CD14-positive monocyte (primary cell): ENCODE measurements at regions not wholly inside any gene's neighbourhood (a gene's known extent, or its start where the extent isn't known, plus 50 kb on each side); places are given as distances from the start of the nearest gene placed in this dataset.

Source experiments
- DNase-seq, 3 donors: peaks; one replicate each; pipeline ENCODE4 v3.0.0-alpha.2; 2011 to 2022
- H2AFZ ChIP-seq: 2 replicates; pipeline ENCODE4 v1.6.0; 2012; ENCODE audit warnings: mild to moderate bottlenecking, low read depth, low read length, inconsistent platforms; ENCODE audit not compliant: insufficient read depth, poor library complexity, severe bottlenecking
- H3K27ac ChIP-seq, 2 donors: 1 replicate in 1 of 2; 2 replicates in 1 of 2; pipeline ENCODE4 v1.5.1; 2012 to 2013; ENCODE audit warnings: low read length in 2 of 2, control low read depth in 1 of 2, inconsistent platforms in 1 of 2, low read depth in 1 of 2, mild to moderate bottlenecking in 1 of 2
- H3K27me3 ChIP-seq, 2 donors: one replicate each; pipeline versions ENCODE4 v1.6.0 to v1.6.1; 2011 to 2013; ENCODE audit warnings: low read length in 2 of 2; ENCODE audit not compliant: control insufficient read depth in 2 of 2, insufficient read depth in 2 of 2
- H3K36me3 ChIP-seq, 2 donors: replicated peaks in 1 of 2; 1 replicate in 1 of 2; 2 replicates in 1 of 2; pipeline versions ENCODE4 v1.5.1 to v1.6.1; 2012 to 2013; ENCODE audit warnings: low read length in 2 of 2, control low read depth in 1 of 2, inconsistent platforms in 1 of 2, mild to moderate bottlenecking in 1 of 2; ENCODE audit not compliant: insufficient read depth in 2 of 2, control insufficient read depth in 1 of 2
- H3K4me1 ChIP-seq, 2 donors: 1 replicate in 1 of 2; 2 replicates in 1 of 2; pipeline versions ENCODE4 v1.5.1 to v1.6.1; 2012 to 2013; ENCODE audit warnings: low read length in 2 of 2, control low read depth in 1 of 2, inconsistent platforms in 1 of 2, mild to moderate bottlenecking in 1 of 2, moderate library complexity in 1 of 2; ENCODE audit not compliant: insufficient read depth in 2 of 2, control insufficient read depth in 1 of 2
- H3K4me2 ChIP-seq: replicated peaks from 2 replicates; pipeline ENCODE3; 2012; ENCODE audit warnings: low read length, moderate library complexity, mild to moderate bottlenecking; ENCODE audit not compliant: poor library complexity, severe bottlenecking; ENCODE audit errors: extremely low read depth
- H3K4me3 ChIP-seq, 3 experiments: fragments of 200-600 bp in 1 of 3; sonication (generic) in 1 of 3; replicated peaks in 1 of 3; 1 replicate in 2 of 3; 2 replicates in 1 of 3; pipeline ENCODE4 v1.5.1; 2011 to 2013; ENCODE audit warnings: low read length in 3 of 3, mild to moderate bottlenecking in 3 of 3, control low read depth in 2 of 3, low read depth in 2 of 3, inconsistent platforms in 1 of 3, moderate library complexity in 1 of 3
- H3K79me2 ChIP-seq: 2 replicates; pipeline ENCODE4 v1.6.0; 2012; ENCODE audit warnings: mild to moderate bottlenecking, control low read depth, inconsistent platforms, low read length, moderate library complexity; ENCODE audit not compliant: insufficient read depth
- H3K9ac ChIP-seq: 2 replicates; pipeline ENCODE4 v1.6.0; 2017; ENCODE audit warnings: low read length, mild to moderate bottlenecking; ENCODE audit not compliant: insufficient read depth, poor library complexity, severe bottlenecking
- H3K9me3 ChIP-seq, 2 donors: replicated peaks in 1 of 2; 1 replicate in 1 of 2; 2 replicates in 1 of 2; pipeline versions ENCODE4 v1.5.1 to v1.6.1; 2012 to 2013; ENCODE audit warnings: low read length in 2 of 2, control low read depth in 1 of 2; ENCODE audit not compliant: control insufficient read depth in 1 of 2, insufficient read depth in 1 of 2
- H4K20me1 ChIP-seq: 2 replicates; pipeline ENCODE4 v1.6.0; 2012; ENCODE audit warnings: mild to moderate bottlenecking, low read length, control low read depth, moderate library complexity; ENCODE audit not compliant: insufficient read depth
- H3K27ac Mint-ChIP-seq, 7 donors: one replicate each; pipeline ENCODE4 v1.8.0; 2020; ENCODE audit warnings: mild to moderate bottlenecking in 7 of 7, mixed read lengths in 7 of 7, moderate library complexity in 6 of 7, inconsistent platforms in 2 of 7
- H3K27me3 Mint-ChIP-seq, 3 donors: one replicate each; pipeline ENCODE4 v1.8.0; 2021 to 2022; ENCODE audit warnings: low read depth in 3 of 3, mild to moderate bottlenecking in 3 of 3, mixed read lengths in 3 of 3, moderate library complexity in 3 of 3, inconsistent platforms in 1 of 3
- H3K36me3 Mint-ChIP-seq, 2 donors: one replicate each; pipeline ENCODE4 v1.8.0; 2020; ENCODE audit warnings: mixed read lengths in 2 of 2, inconsistent platforms in 1 of 2, mild to moderate bottlenecking in 1 of 2
- H3K4me1 Mint-ChIP-seq: one replicate; pipeline ENCODE4 v1.8.0; 2020; ENCODE audit warnings: mild to moderate bottlenecking, mixed read lengths
- H3K4me3 Mint-ChIP-seq, 2 donors: one replicate each; pipeline ENCODE4 v1.8.0; 2020; ENCODE audit warnings: mild to moderate bottlenecking in 2 of 2, mixed read lengths in 2 of 2, moderate library complexity in 1 of 2
- H3K9me3 Mint-ChIP-seq, 7 donors: one replicate each; pipeline ENCODE4 v1.8.0; 2020 to 2022; ENCODE audit warnings: mixed read lengths in 7 of 7, mild to moderate bottlenecking in 6 of 7, moderate library complexity in 6 of 7, inconsistent platforms in 2 of 7
- WGBS: methylation state at CpG from one replicate; pipeline ENCODE4 v1.1.5; 2013; ENCODE audit warnings: missing lambda C conversion rate; ENCODE audit not compliant: insufficient coverage; 5-methylcytosine and 5-hydroxymethylcytosine counted together
- intact Hi-C, 2 donors: fragments of 100-400 bp; cut with micrococcal nuclease; formaldehyde crosslinking; loops; one replicate each; pipeline versions ENCODE4 v1.15.0 to v1.15.1; 2023
- TF ChIP-seq, protein P1 (sequence below): fragments of 200-600 bp; IDR thresholded peaks from one replicate; pipeline ENCODE4 v1.8.0; 2022; ENCODE audit warnings: antibody characterized with exemption, mild to moderate bottlenecking

GRCh38 chr5:107195890-107196395 is 474.8 kb downstream of the EFNA5 start:
- H3K9me3 Mint-ChIP-seq: peaks cover 0 to 11% (median 3%) of the 10 kb centered on the region in 7 donors
- no peak for DNase-seq
- no peaks in the 10 kb centered on the region for H3K27me3 ChIP-seq
- intact Hi-C loops: no loop called here
- no peak overlapping the region for H3K4me3 ChIP-seq
- H3K36me3 Mint-ChIP-seq: no peaks in the 10 kb centered on the region
- no peak overlapping the region for H3K4me3 Mint-ChIP-seq
- no peaks in the 10 kb centered on the region for H3K79me2 ChIP-seq
- no peak overlapping the region for H2AFZ ChIP-seq
- H3K9me3 ChIP-seq: peaks cover 0 to 4% of the 10 kb centered on the region in 2 donors
- no peaks in the 10 kb centered on the region for H3K4me1 ChIP-seq
- H3K27ac ChIP-seq: no peak overlapping the region
- TF ChIP-seq, protein P1, sequence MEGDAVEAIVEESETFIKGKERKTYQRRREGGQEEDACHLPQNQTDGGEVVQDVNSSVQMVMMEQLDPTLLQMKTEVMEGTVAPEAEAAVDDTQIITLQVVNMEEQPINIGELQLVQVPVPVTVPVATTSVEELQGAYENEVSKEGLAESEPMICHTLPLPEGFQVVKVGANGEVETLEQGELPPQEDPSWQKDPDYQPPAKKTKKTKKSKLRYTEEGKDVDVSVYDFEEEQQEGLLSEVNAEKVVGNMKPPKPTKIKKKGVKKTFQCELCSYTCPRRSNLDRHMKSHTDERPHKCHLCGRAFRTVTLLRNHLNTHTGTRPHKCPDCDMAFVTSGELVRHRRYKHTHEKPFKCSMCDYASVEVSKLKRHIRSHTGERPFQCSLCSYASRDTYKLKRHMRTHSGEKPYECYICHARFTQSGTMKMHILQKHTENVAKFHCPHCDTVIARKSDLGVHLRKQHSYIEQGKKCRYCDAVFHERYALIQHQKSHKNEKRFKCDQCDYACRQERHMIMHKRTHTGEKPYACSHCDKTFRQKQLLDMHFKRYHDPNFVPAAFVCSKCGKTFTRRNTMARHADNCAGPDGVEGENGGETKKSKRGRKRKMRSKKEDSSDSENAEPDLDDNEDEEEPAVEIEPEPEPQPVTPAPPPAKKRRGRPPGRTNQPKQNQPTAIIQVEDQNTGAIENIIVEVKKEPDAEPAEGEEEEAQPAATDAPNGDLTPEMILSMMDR: no peak
- H3K4me2 ChIP-seq: no peak overlapping the region
- no peaks in the 10 kb centered on the region for H3K27me3 Mint-ChIP-seq
- no peaks in the 10 kb centered on the region for H4K20me1 ChIP-seq
- no peaks in the 10 kb centered on the region for H3K36me3 ChIP-seq
- H3K27ac Mint-ChIP-seq: no peak overlapping the region
- no peak overlapping the region for H3K9ac ChIP-seq
- 81% methylated on average over 5 of the region's 6 CpGs for WGBS
- no peaks in the 10 kb centered on the region for H3K4me1 Mint-ChIP-seq

DNA sequence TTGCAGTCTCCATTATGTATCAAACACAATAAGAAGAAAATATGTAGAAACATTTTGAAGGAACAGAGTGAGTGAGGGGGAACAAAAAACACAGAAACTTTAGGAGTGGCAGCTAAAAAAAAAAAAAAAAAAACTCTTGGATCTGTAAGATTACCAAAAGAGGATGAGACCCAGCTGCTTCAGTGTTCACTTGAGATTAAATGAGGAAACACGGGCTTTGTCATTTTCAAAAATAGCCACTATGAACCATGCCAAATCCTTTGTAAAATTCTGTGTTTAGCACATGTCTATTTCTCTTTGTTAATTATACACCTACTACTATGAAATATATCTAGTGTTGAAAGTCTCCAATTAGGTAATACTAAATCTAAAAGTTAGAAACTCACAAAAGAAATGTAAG is 485.9 kb downstream of the EFNA5 start:
- no peak overlapping the region for H3K4me2 ChIP-seq
- no peak overlapping the region for H3K4me3 ChIP-seq
- TF ChIP-seq, protein P1: no peak
- H3K79me2 ChIP-seq: no peaks in the 10 kb centered on the region
- H3K9me3 ChIP-seq: peaks cover 0 to 4% of the 10 kb centered on the region in 2 donors
- Mint-ChIP-seq H3K27me3 (peaks cover 0 to 2% (median 0%) of the 10 kb centered on the region in 3 donors), H3K36me3 (no peaks in the 10 kb centered on the region), H3K27ac (no peak overlapping the region), H3K9me3 (peaks cover 2 to 12% (median 4%) of the 10 kb centered on the region in 7 donors), H3K4me1 (no peaks in the 10 kb centered on the region), H3K4me3 (no peak overlapping the region)
- H3K36me3 ChIP-seq: no peaks in the 10 kb centered on the region
- no peak for DNase-seq
- no peaks in the 10 kb centered on the region for H3K27me3 ChIP-seq
- no peak overlapping the region for H2AFZ ChIP-seq
- H3K27ac ChIP-seq: no peak overlapping the region
- intact Hi-C loops: no loop called here
- WGBS: no CpG with 5 or more reads among the region's 1 CpG
- H3K4me1 ChIP-seq: no peaks in the 10 kb centered on the region
- H4K20me1 ChIP-seq: no peaks in the 10 kb centered on the region
- no peak overlapping the region for H3K9ac ChIP-seq
